PC-3 (cell line): ENCODE measurements at regions not wholly inside any gene's neighbourhood (a gene's known extent, or its start where the extent isn't known, plus 50 kb on each side); places are given as distances from the start of the nearest gene placed in this dataset.

ENCODE experiments used
- ATAC-seq: fragments of 200-7000 bp; cut with Tn5 transposase; 2 replicates; pipeline ENCODE4 v1.9.1; 2020; ENCODE audit warnings: mild to moderate bottlenecking, moderate library complexity
- BruUV-seq: library from RNA; stranded (reverse); fragments of 400-500 nt; replicated peaks from 2 replicates; lab custom pipeline; 2021; lab: Mats Ljungman, UMichigan
- CTCF ChIA-PET: fragments of 300-600 bp; sonication (Branson Sonifier 250); formaldehyde crosslinking; loops from one replicate; lab custom pipeline; 2022; ENCODE audit warnings: antibody characterized with exemption; lab: Charles Lee
- POLR2A ChIA-PET: fragments of 300-600 bp; sonication (Branson Sonifier 250); formaldehyde crosslinking; loops from one replicate; lab custom pipeline; 2022; ENCODE audit warnings: antibody characterized with exemption; ENCODE audit not compliant: unreplicated experiment; lab: Charles Lee
- DNase-seq: peaks from one replicate; pipeline ENCODE4 v3.0.0-alpha.2; 2015
- H2AFZ ChIP-seq: fragments of 300-600 bp; sonication (generic); 2 replicates; pipeline ENCODE4 v1.6.0; 2016; ENCODE audit warnings: antibody characterized with exemption, low read length
- H3F3A ChIP-seq: fragments of 300-600 bp; sonication (generic); one replicate; pipeline ENCODE4 v1.6.0; 2017; ENCODE audit warnings: antibody characterized with exemption, low read length, control low read depth, mild to moderate bottlenecking; ENCODE audit not compliant: unreplicated experiment
- H3K27ac ChIP-seq: fragments of 300-600 bp; sonication (generic); 2 replicates; pipeline ENCODE4 v1.5.1; 2016; ENCODE audit warnings: mild to moderate bottlenecking, low read length
- H3K27me3 ChIP-seq: fragments of 300-600 bp; sonication (generic); 2 replicates; pipeline ENCODE4 v1.6.1; 2016; ENCODE audit warnings: low read length, mixed read lengths
- H3K36me3 ChIP-seq: fragments of 300-600 bp; sonication (generic); 2 replicates; pipeline ENCODE4 v1.6.1; 2016; ENCODE audit warnings: low read depth, mixed run types, low read length, mixed read lengths
- H3K4me1 ChIP-seq: fragments of 300-600 bp; sonication (generic); 2 replicates; pipeline ENCODE4 v1.5.1; 2016; ENCODE audit warnings: low read length; ENCODE audit not compliant: insufficient read depth
- H3K4me2 ChIP-seq: fragments of 300-600 bp; sonication (generic); 2 replicates; pipeline ENCODE4 v1.6.0; 2016; ENCODE audit warnings: low read length
- H3K4me3 ChIP-seq: fragments of 300-600 bp; sonication (generic); 2 replicates; pipeline ENCODE4 v1.5.1; 2016; ENCODE audit warnings: mild to moderate bottlenecking, low read length, mixed read lengths
- H3K79me2 ChIP-seq: fragments of 300-600 bp; sonication (generic); 2 replicates; pipeline ENCODE4 v1.6.1; 2017; ENCODE audit warnings: low read length, mixed read lengths
- H3K9ac ChIP-seq: fragments of 300-600 bp; sonication (generic); 2 replicates; pipeline ENCODE4 v1.6.0; 2016; ENCODE audit warnings: mild to moderate bottlenecking, low read length
- H3K9me2 ChIP-seq: fragments of 300-600 bp; sonication (generic); replicated peaks from 2 replicates; pipeline ENCODE4 v1.6.1; 2016; ENCODE audit warnings: mixed run types, low read length, mixed read lengths
- H3K9me3 ChIP-seq: fragments of 300-600 bp; sonication (generic); 2 replicates; pipeline ENCODE4 v1.6.1; 2016; ENCODE audit warnings: low read length, mixed read lengths
- H4K20me1 ChIP-seq: fragments of 300-600 bp; sonication (generic); 2 replicates; pipeline ENCODE4 v1.6.1; 2016; ENCODE audit warnings: low read length, mixed read lengths
- EZH2 ChIP-seq: fragments of 300-600 bp; sonication (generic); IDR thresholded peaks from one replicate; pipeline ENCODE4 v1.6.1; 2017; ENCODE audit warnings: antibody characterized with exemption, mild to moderate bottlenecking, low read length; ENCODE audit not compliant: unreplicated experiment
- EZH2phosphoT487 ChIP-seq: fragments of 300-600 bp; sonication (generic); IDR thresholded peaks from 2 replicates; pipeline ENCODE4 v1.6.1; 2018; ENCODE audit warnings: mild to moderate bottlenecking, antibody characterized with exemption, low read length, borderline replicate concordance
- intact Hi-C: fragments of 100-400 bp; cut with micrococcal nuclease; formaldehyde crosslinking; loops from 2 replicates; pipeline ENCODE4 v1.9.0; 2023
- TF ChIP-seq, protein P1 (sequence below): fragments of 300-600 bp; sonication (generic); conservative IDR thresholded peaks from 2 replicates; pipeline ENCODE4 v1.5.1; 2017; ENCODE audit warnings: antibody characterized with exemption, low read depth, mild to moderate bottlenecking, low read length

DNA sequence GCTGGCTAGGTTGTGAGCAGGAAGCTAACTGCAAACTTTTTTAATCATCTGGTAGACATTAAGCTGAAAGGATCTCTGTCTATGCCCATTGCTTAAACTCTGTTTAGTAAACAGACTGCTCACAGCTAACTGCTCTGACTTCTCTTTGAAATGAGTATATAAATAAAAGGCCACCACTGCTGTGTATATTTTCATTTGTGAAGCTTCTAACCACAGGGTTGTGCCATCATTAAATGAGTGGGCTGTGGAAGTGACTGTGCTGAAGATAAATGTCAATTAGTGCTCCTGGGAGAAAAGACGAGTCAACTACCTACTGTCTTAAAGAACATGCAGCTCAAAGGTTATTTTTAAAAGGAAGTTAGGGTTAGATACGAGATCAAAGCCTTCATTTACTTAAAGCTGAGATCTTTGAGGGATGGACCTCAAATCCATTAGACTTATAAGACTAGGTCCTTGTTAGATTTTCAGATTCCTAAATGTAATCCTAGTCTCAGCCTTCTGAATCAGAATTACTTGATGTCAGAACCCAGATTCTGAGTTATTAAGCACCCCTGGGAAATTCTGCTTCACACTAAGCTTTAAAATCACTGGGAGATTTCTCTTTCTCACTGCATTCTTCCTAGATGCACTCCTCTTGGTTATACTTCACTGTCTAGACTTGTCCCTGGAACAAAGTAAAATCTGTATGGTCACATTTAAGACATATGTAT is 213.1 kb upstream of the FLRT2 start:
- H3F3A ChIP-seq = no peaks in the 10 kb centered on the region
- no peaks in the 10 kb centered on the region for H4K20me1 ChIP-seq
- H2AFZ ChIP-seq = no peak overlapping the region
- TF ChIP-seq EZH2 = no peak
- TF ChIP-seq, protein P1, sequence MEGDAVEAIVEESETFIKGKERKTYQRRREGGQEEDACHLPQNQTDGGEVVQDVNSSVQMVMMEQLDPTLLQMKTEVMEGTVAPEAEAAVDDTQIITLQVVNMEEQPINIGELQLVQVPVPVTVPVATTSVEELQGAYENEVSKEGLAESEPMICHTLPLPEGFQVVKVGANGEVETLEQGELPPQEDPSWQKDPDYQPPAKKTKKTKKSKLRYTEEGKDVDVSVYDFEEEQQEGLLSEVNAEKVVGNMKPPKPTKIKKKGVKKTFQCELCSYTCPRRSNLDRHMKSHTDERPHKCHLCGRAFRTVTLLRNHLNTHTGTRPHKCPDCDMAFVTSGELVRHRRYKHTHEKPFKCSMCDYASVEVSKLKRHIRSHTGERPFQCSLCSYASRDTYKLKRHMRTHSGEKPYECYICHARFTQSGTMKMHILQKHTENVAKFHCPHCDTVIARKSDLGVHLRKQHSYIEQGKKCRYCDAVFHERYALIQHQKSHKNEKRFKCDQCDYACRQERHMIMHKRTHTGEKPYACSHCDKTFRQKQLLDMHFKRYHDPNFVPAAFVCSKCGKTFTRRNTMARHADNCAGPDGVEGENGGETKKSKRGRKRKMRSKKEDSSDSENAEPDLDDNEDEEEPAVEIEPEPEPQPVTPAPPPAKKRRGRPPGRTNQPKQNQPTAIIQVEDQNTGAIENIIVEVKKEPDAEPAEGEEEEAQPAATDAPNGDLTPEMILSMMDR = no peak
- TF ChIP-seq EZH2phosphoT487 = no peak
- no peak overlapping the region for H3K27ac ChIP-seq
- H3K4me1 ChIP-seq = no peaks in the 10 kb centered on the region; the same call in 1 of the 2 replicates
- H3K79me2 ChIP-seq = no peaks in the 10 kb centered on the region
- ATAC-seq (no peak), DNase-seq (no peak)
- H3K4me3 ChIP-seq = no peak overlapping the region
- no peaks in the 10 kb centered on the region for H3K9me3 ChIP-seq
- no peak overlapping the region for H3K9ac ChIP-seq
- no peaks in the 10 kb centered on the region for H3K27me3 ChIP-seq
- intact Hi-C loops = no loop called here
- no peak overlapping the region for H3K4me2 ChIP-seq
- BruUV-seq = no TSS peak
- H3K9me2 ChIP-seq = no peaks in the 10 kb centered on the region
- POLR2A ChIA-PET = no interaction called here
- CTCF ChIA-PET = no interaction called here
- no peaks in the 10 kb centered on the region for H3K36me3 ChIP-seq

DNA sequence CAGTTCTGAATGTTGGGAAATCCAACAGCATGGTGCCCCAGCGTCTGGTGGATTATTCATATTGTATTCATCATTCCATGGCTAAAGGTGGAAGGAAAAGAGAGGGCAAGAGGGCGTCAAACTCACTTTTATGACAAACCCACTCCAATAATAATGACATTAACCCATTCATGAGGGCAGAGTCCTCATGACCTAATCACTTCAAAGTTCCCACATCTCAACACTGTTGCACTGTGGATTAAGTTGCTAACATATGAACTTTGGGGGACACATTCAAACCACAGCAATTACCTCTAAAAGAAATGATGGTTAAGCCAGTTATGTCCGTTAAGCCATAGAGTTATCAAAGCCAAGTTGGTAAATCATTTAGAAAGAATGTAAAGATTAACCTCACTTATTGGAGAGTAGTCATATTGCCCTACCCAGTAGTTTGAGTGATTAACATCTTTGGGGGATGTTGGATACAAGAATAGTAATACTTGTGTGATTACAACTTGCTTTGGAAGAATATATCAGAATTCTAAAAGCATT is 212.4 kb upstream of the FLRT2 start:
- DNase-seq (peak; percentile 6), ATAC-seq (no peak)
- BruUV-seq = no TSS peak
- no peak overlapping the region for H3K4me3 ChIP-seq
- H3K9ac ChIP-seq = no peak overlapping the region
- TF ChIP-seq, protein P1 = no peak
- TF ChIP-seq EZH2phosphoT487 = no peak
- no peak for TF ChIP-seq EZH2
- H3K27ac ChIP-seq = peak overlapping the region; percentile 7; the same call in 1 of the 2 replicates
- no peaks in the 10 kb centered on the region for H3K9me2 ChIP-seq
- POLR2A ChIA-PET = no interaction called here
- no peaks in the 10 kb centered on the region for H3K36me3 ChIP-seq
- no peaks in the 10 kb centered on the region for H3K79me2 ChIP-seq
- no peaks in the 10 kb centered on the region for H3F3A ChIP-seq
- H3K27me3 ChIP-seq = no peaks in the 10 kb centered on the region
- no peak overlapping the region for H2AFZ ChIP-seq
- intact Hi-C loops = no loop called here
- no peaks in the 10 kb centered on the region for H3K9me3 ChIP-seq
- CTCF ChIA-PET = no interaction called here
- H4K20me1 ChIP-seq = no peaks in the 10 kb centered on the region
- H3K4me2 ChIP-seq = no peak overlapping the region
- no peaks in the 10 kb centered on the region; the same call in 1 of the 2 replicates for H3K4me1 ChIP-seq

GRCh38 chr14:85319101-85319500 is 210.8 kb upstream of the FLRT2 start:
- H3K4me2 ChIP-seq = no peak overlapping the region
- ATAC-seq (no peak), DNase-seq (peak; percentile 36)
- H3K79me2 ChIP-seq = no peaks in the 10 kb centered on the region
- ChIA-PET CTCF (no interaction called here), POLR2A (no interaction called here)
- H3K9me3 ChIP-seq = no peaks in the 10 kb centered on the region
- BruUV-seq = no TSS peak
- H3K9me2 ChIP-seq = no peaks in the 10 kb centered on the region
- no peak overlapping the region for H3K9ac ChIP-seq
- H3K36me3 ChIP-seq = no peaks in the 10 kb centered on the region
- H3K27me3 ChIP-seq = no peaks in the 10 kb centered on the region
- H4K20me1 ChIP-seq = no peaks in the 10 kb centered on the region
- peak overlapping the region; percentile 87 for H3K27ac ChIP-seq
- intact Hi-C loops = no loop called here
- H3K4me1 ChIP-seq = no peaks in the 10 kb centered on the region; the same call in 1 of the 2 replicates
- H3F3A ChIP-seq = no peaks in the 10 kb centered on the region
- H2AFZ ChIP-seq = no peak overlapping the region
- TF ChIP-seq, protein P1 = no peak
- TF ChIP-seq EZH2phosphoT487 = no peak
- TF ChIP-seq EZH2 = no peak
- no peak overlapping the region for H3K4me3 ChIP-seq
